ENCODE measurements at regions not wholly inside any gene's neighbourhood (a gene's known extent, or its start where the extent isn't known, plus 50 kb on each side); places are given as distances from the start of the nearest gene placed in this dataset.

- TF ChIP-seq POLR2A (IDR thresholded peaks at IDR 0.05; ENCODE audit: low read depth) (no peak), CTCF (IDR thresholded peaks at IDR 0.05) (no peak), POLR2AphosphoS5 (IDR thresholded peaks at IDR 0.05) (no peak), EP300 (IDR thresholded peaks at IDR 0.05) (no peak)
These were observed 68.4 kb upstream of the ITGB1 start for GRCh38 chr10:33026422-33026821.

Data from esophagus muscularis mucosa (tissue), 4 donors.